NCI-H1930 (cell line): ENCODE measurements at regions not wholly inside any gene's neighbourhood (a gene's known extent, or its start where the extent isn't known, plus 50 kb on each side); places are given as distances from the start of the nearest gene placed in this dataset.

Experiments used
- DNase-seq, 2 experiments: peaks; one replicate each; lab custom pipeline; 2025; lab: John Stamatoyannopoulos, UW

- no peak for DNase-seq
These were observed 186.2 kb downstream of the URI1 start for GRCh38 chr19:30128211-30128610.

GRCh38 chr19:30130356-30131122 is 188.5 kb downstream of the URI1 start:
- DNase-seq = no peak

GRCh38 chr19:30131246-30131645 is 189.2 kb downstream of the URI1 start:
- DNase-seq = no peak

DNA sequence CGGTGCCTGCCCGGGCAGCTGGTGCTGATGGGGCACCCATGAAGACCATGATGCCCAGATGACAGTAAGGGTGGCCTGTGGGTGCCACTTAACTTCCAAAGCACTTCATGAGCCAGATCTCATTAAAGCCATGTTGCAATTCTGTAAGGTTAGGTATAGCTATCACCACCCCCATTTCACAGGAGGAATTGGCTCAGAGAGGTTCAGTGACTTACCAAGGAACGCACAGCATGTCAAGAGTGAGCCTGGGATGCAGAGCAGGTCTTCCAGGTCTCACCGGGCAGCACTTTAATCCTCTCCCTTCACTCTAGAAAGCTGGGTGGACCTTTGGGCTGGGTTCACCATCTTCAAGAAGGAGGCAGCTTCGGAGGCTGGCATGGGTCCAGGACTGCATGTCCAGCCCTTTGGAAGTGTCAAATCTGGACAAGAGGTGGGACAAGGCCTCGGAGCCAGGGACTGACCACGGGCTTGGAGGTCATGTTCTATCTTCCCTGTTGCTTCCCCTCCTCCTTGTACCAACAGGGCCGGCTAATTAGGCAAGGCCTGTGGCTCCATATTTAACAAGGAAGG is 189.8 kb downstream of the URI1 start:
- DNase-seq = no peak

- no peak for DNase-seq
These were observed 190.5 kb downstream of the URI1 start for GRCh38 chr19:30132343-30133075.

- no peak for DNase-seq
These were observed 191.8 kb downstream of the URI1 start for GRCh38 chr19:30133803-30134202.

DNA sequence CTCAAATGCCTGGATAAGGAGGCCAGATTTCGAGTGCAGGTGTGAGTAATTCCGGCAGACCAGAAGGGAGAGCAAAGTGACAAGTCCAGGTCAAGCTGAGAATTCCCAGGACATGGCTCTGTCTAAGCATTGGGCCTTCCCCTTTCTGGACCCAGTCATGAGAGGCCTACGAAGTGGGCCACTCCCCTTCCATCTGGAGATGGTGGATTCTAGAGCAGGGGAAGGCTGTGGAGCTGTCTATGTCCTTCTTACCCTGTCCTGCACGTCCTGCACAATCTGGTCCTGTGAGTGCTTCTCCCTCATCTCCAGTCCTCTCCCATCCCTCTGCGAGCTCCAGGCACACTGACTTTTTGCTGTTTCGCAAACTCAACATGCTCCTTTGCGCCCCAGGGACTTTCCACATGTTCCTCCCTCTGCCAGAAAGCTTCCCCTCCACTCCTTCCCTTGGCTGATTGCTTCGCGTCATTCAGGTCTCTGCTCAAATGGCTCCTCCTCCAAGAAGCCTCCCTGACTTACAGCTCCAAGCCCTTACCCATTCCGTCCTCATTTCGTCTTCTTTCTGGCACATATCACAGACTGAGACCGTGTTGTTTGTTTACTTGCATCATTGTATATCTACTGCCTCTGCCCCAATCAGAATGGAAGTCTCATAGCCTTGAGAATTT is 193.2 kb downstream of the URI1 start:
- DNase-seq = no peak

- no peak for DNase-seq
These were observed 193.8 kb downstream of the URI1 start for GRCh38 chr19:30135797-30136196.

- no peak for DNase-seq
These were observed 194.7 kb downstream of the URI1 start for GRCh38 chr19:30136611-30137195.

DNA sequence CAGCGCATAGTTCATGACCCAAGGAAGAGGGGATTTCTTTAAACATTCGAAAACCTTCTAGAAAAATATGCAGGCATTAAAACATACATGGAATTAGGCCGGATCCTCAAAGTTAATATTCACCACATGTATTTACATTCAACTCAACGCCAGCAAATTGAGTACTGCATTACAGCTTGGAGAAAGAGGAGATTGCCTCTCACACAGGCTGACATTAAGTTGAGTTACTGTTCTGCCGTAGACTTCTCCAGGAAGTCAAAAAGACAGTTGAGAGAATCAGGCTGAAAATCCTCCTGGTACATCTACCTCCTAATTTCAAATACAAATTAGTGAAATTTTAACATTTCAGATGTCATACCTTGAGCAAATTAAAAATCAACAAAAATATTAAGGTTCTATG is 195.7 kb downstream of the URI1 start:
- no peak for DNase-seq

GRCh38 chr19:30144242-30144758 is 202.3 kb downstream of the URI1 start:
- DNase-seq = no peak

DNA sequence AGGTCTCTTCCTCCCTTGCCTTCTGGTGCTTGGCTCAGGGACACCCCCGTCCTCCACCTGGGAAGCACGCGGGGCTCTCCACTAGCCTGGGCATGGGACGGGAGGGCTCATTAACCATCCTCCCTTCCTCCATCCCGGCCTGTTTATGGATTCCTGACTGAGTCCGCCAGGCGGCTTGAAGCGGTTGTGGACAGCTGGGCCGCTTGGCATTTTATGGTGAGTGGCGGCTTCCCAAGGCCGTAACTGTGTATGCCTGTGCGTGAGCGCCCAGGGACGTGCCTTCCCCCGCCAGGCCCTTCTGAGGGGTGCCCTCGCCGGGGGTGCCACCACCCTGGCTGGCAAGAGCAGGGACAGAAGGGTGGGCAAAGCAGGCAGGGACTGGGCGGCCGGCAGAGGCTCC is 202.8 kb downstream of the URI1 start:
- no peak for DNase-seq

- no peak for DNase-seq
These were observed 203.4 kb downstream of the URI1 start for GRCh38 chr19:30145467-30145866.

DNA sequence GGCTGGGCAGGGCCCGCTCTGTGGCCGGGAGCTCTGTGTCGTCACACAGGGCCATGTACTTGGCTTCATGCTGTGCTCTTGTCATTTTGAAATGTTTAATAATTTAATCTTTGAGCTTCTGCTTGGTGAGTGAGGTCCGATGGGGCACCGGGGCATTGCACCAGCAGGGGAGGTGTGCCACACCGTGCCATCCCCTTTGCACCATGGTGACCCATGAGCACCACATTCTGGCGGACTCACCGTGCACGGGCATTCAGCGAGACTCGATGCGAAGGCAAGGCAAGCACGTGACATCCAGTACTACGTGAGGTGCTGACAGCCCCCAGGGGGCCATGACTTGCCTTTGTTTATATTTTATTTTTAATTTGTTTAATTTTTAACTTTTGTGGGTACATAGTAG is 204.3 kb downstream of the URI1 start:
- no peak for DNase-seq

GRCh38 chr19:30148039-30148790 is 206.2 kb downstream of the URI1 start:
- DNase-seq = no peak

DNA sequence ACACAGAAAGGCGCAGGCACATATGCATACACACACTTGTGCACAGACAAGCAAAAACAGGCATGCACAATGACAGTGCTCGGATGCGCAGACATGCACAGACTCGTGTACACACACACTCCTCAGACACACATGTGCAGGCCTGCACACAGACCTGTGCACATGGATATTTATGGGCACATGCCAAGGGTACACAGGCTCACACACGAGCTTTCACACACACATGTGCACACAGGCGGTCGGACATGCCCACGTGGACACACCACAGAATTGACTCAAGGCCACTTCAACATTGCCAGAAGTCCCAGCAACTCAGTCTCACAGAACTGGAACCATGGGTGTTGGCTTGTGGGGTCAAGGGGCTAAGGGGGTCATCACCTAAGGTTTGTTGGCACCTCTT is 206.8 kb downstream of the URI1 start:
- DNase-seq = no peak

GRCh38 chr19:30149300-30149699 is 207.3 kb downstream of the URI1 start:
- DNase-seq = no peak

- DNase-seq = no peak
These were observed 208.6 kb downstream of the URI1 start for GRCh38 chr19:30150626-30151025.

- DNase-seq = no peak
These were observed 209.0 kb downstream of the URI1 start for GRCh38 chr19:30151081-30151480.

DNA sequence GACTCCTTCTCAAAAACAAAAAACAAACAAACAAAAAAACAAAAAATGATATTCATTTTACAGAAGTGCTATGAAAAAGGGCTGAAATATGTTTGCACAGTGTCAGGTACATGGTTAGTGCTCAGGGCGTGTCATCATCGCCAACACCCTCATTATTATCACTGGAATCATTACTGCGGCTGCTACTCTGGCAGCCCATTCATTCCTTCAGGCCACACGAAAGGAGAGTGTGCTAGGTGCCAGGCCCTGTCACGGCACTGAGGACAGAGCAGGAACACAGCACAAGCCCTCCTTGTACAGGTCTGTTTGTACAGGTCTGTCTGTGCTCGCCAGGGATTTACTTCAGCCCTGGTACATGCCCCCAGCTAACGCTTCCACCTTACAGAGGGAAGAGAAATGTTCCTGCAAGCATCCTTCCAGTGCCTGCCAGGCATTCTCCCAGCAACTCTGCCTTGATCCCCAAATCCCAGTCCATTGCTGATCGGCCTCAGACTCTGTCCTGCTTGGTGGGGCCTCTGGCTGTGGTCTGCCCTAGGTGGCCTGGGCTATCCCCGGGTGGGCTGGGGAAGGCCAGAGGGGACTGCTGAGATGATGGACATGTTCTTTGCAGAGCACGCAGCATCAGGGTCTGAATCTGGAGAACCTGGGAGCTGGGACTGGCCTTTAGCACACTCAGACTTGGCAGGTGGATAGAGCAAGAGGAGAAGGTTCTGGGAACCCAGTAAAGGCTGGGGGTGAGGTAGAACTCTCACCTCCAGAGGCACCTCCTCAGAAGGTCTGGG is 210.7 kb downstream of the URI1 start:
- no peak for DNase-seq
